Smooth muscle cell (in vitro differentiated cells): ENCODE measurements at regions not wholly inside any gene's neighbourhood (a gene's known extent, or its start where the extent isn't known, plus 50 kb on each side); places are given as distances from the start of the nearest gene placed in this dataset.

ENCODE experiments used
- DNase-seq: peaks from one replicate; lab custom pipeline; 2025; ENCODE audit not compliant: unreplicated experiment; lab: John Stamatoyannopoulos, UW
- H2AFZ ChIP-seq: fragments of 200-600 bp; sonication (generic); 2 replicates; pipeline ENCODE4 v1.6.0; 2016; ENCODE audit warnings: antibody characterized with exemption, low read depth, mild to moderate bottlenecking
- H3F3A ChIP-seq: fragments of 200-600 bp; sonication (generic); 2 replicates; pipeline ENCODE4 v1.6.0; 2017; ENCODE audit warnings: antibody characterized with exemption, low read depth
- H3K27ac ChIP-seq: fragments of 200-600 bp; sonication (generic); 2 replicates; pipeline ENCODE4 v1.5.1; 2016; ENCODE audit warnings: low read depth, mild to moderate bottlenecking
- H3K27me3 ChIP-seq: fragments of 200-600 bp; sonication (generic); 2 replicates; pipeline ENCODE4 v1.6.1; 2016; ENCODE audit warnings: low read depth, mild to moderate bottlenecking
- H3K36me3 ChIP-seq: fragments of 200-600 bp; sonication (generic); 2 replicates; pipeline ENCODE4 v1.5.1; 2016; ENCODE audit warnings: low read depth
- H3K4me1 ChIP-seq: fragments of 200-600 bp; sonication (generic); 2 replicates; pipeline ENCODE4 v1.5.1; 2016; ENCODE audit warnings: low read depth
- H3K4me2 ChIP-seq: fragments of 200-600 bp; sonication (generic); 2 replicates; pipeline ENCODE4 v1.6.0; 2016; ENCODE audit warnings: mild to moderate bottlenecking
- H3K4me3 ChIP-seq: fragments of 200-600 bp; sonication (generic); 2 replicates; pipeline ENCODE4 v1.5.1; 2016; ENCODE audit warnings: mild to moderate bottlenecking
- H3K79me2 ChIP-seq: fragments of 200-600 bp; sonication (generic); 2 replicates; pipeline ENCODE4 v1.6.0; 2016; ENCODE audit warnings: low read depth, mild to moderate bottlenecking
- H3K9ac ChIP-seq: fragments of 200-600 bp; sonication (generic); 2 replicates; pipeline ENCODE4 v1.6.0; 2016; ENCODE audit warnings: low read depth
- H3K9me3 ChIP-seq: fragments of 200-600 bp; sonication (generic); replicated peaks from 2 replicates; pipeline ENCODE4 v1.5.1; 2016; ENCODE audit warnings: low read depth
- H4K20me1 ChIP-seq: fragments of 200-600 bp; sonication (generic); 2 replicates; pipeline ENCODE4 v1.6.0; 2016; ENCODE audit warnings: low read depth
- WGBS: methylation state at CpG from one replicate; pipeline ENCODE4 v1.1.7; 2016; ENCODE audit warnings: low lambda C conversion rate; 5-methylcytosine and 5-hydroxymethylcytosine counted together
- TF ChIP-seq, protein P1 (sequence below): fragments of 200-600 bp; sonication (generic); IDR thresholded peaks from 2 replicates; pipeline ENCODE4 v1.5.1; 2017; ENCODE audit warnings: borderline replicate concordance, mild to moderate bottlenecking, antibody characterized with exemption; ENCODE audit not compliant: insufficient read depth, poor library complexity, severe bottlenecking

DNA sequence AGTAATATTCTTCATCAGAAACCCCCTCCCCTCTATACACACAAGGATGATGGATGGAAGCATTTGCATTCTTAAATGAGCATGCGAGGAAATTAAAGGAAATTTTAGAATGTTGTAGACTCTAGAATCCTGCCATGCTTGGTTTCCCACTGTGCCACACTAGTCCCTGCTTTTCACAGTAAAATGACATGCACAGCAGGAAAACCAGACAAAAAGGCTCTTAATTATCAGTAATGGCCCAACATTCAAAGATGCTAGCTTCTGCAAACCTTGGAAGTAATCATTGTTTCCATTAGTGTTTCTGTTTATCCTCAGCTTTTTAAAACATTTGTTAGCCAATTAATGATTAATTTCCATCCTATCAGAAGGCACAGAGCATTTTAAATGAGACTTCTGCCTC, 255.8 kb downstream of the SLCO4C1 start:
- no peaks in the 10 kb centered on the region for H3K79me2 ChIP-seq
- H3K36me3 ChIP-seq: no peaks in the 10 kb centered on the region
- H3K9ac ChIP-seq: no peak overlapping the region
- no peaks in the 10 kb centered on the region for H3K9me3 ChIP-seq
- H3K27me3 ChIP-seq: no peaks in the 10 kb centered on the region
- no peak overlapping the region for H3K4me3 ChIP-seq
- H3F3A ChIP-seq: no peaks in the 10 kb centered on the region
- H3K4me2 ChIP-seq: no peak overlapping the region
- no peaks in the 10 kb centered on the region for H4K20me1 ChIP-seq
- no peak for DNase-seq
- 49% methylated on average over 1 of the region's 1 CpG for WGBS
- no peak overlapping the region for H3K27ac ChIP-seq
- TF ChIP-seq, protein P1, sequence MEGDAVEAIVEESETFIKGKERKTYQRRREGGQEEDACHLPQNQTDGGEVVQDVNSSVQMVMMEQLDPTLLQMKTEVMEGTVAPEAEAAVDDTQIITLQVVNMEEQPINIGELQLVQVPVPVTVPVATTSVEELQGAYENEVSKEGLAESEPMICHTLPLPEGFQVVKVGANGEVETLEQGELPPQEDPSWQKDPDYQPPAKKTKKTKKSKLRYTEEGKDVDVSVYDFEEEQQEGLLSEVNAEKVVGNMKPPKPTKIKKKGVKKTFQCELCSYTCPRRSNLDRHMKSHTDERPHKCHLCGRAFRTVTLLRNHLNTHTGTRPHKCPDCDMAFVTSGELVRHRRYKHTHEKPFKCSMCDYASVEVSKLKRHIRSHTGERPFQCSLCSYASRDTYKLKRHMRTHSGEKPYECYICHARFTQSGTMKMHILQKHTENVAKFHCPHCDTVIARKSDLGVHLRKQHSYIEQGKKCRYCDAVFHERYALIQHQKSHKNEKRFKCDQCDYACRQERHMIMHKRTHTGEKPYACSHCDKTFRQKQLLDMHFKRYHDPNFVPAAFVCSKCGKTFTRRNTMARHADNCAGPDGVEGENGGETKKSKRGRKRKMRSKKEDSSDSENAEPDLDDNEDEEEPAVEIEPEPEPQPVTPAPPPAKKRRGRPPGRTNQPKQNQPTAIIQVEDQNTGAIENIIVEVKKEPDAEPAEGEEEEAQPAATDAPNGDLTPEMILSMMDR: no peak
- H3K4me1 ChIP-seq: peaks cover 9% of the 10 kb centered on the region
- H2AFZ ChIP-seq: no peak overlapping the region

- Histone ChIP-seq H3K4me2 (no peak overlapping the region), H4K20me1 (no peaks in the 10 kb centered on the region), H3K9me3 (no peaks in the 10 kb centered on the region), H3K36me3 (no peaks in the 10 kb centered on the region), H3F3A (no peaks in the 10 kb centered on the region), H2AFZ (no peak overlapping the region), H3K27me3 (no peaks in the 10 kb centered on the region), H3K4me3 (no peak overlapping the region), H3K4me1 (peaks cover 9% of the 10 kb centered on the region), H3K27ac (no peak overlapping the region), H3K79me2 (no peaks in the 10 kb centered on the region), H3K9ac (no peak overlapping the region)
- no peak for DNase-seq
- TF ChIP-seq, protein P1: no peak
Observed at GRCh38 chr5:102036927-102037326, 259.2 kb downstream of the SLCO4C1 start.

DNA sequence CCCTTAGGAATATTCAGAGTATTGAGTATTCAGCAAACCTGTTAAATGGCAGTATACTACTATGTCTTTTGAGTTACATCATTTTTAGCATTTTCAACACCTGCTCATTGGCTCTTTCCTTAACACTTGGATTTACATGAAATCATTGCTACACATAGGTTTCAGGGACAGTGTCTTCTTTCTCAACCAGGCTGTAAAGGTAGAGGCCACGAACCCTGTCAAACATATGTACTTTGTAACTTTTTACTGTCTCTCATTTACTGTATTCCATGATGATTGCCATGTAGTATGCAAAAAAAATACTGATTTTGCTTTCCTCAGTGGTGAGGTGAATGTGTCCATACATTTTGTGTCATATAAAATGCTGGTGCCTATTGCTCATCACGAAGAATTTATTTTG, 264.4 kb downstream of the SLCO4C1 start:
- Histone ChIP-seq H3K4me3 (no peak overlapping the region), H3K9ac (no peak overlapping the region), H3K79me2 (no peaks in the 10 kb centered on the region), H3K9me3 (no peaks in the 10 kb centered on the region), H3K4me1 (no peaks in the 10 kb centered on the region), H3K36me3 (no peaks in the 10 kb centered on the region), H3K27ac (no peak overlapping the region), H4K20me1 (no peaks in the 10 kb centered on the region), H3K4me2 (no peak overlapping the region), H3F3A (no peaks in the 10 kb centered on the region), H3K27me3 (no peaks in the 10 kb centered on the region), H2AFZ (no peak overlapping the region)
- TF ChIP-seq, protein P1: no peak
- WGBS: 90% methylated on average over 2 of the region's 2 CpGs
- DNase-seq: no peak

DNA sequence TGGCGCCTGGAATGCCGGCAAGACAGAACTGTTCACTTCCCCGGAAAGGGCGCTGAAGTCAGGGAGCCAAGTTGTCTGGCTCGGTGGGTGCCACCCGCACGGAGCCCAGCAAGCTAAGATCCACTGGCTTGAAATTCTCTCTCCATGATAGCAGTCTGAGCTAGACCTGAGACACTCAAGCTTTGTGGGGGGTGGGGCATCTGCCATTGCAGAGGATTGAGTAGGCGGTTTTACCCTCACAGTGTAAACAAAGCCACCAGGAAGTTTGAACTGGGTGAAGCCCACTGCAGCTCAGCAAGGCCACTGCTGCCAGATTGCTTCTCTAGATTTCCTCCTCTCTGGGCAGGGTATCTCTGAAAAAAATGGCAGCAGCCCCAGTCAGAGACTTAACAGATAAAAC, 277.4 kb downstream of the SLCO4C1 start:
- Histone ChIP-seq H2AFZ (no peak overlapping the region), H3K4me1 (no peaks in the 10 kb centered on the region), H3K36me3 (no peaks in the 10 kb centered on the region), H3K27ac (no peak overlapping the region), H3K4me2 (no peak overlapping the region), H3K79me2 (no peaks in the 10 kb centered on the region), H3K9me3 (no peaks in the 10 kb centered on the region), H3F3A (no peaks in the 10 kb centered on the region), H3K4me3 (no peak overlapping the region), H3K9ac (no peak overlapping the region), H3K27me3 (no peaks in the 10 kb centered on the region), H4K20me1 (no peaks in the 10 kb centered on the region)
- DNase-seq: no peak
- WGBS: 82% methylated on average over 8 of the region's 8 CpGs
- TF ChIP-seq, protein P1: no peak
